B cell (primary cell): ENCODE measurements at regions not wholly inside any gene's neighbourhood (a gene's known extent, or its start where the extent isn't known, plus 50 kb on each side); places are given as distances from the start of the nearest gene placed in this dataset.

Source experiments
- CTCF ChIP-seq: fragments of 200-600 bp; IDR thresholded peaks from one replicate; pipeline ENCODE4 v1.8.0; 2022; ENCODE audit warnings: antibody characterized with exemption, mild to moderate bottlenecking
- EZH2 ChIP-seq: IDR thresholded peaks from 2 replicates; pipeline ENCODE4 v1.6.1; 2012; ENCODE audit warnings: borderline replicate concordance, low read depth, mild to moderate bottlenecking, moderate library complexity, low read length; ENCODE audit not compliant: insufficient read depth, poor library complexity, severe bottlenecking

- TF ChIP-seq CTCF: no peak
- no peak for TF ChIP-seq EZH2
These were observed 251.0 kb upstream of the RARB start for GRCh38 chr3:25177041-25177440.
